C1 segment of cervical spinal cord (tissue), 14 donors: ENCODE measurements at regions not wholly inside any gene's neighbourhood (a gene's known extent, or its start where the extent isn't known, plus 50 kb on each side); places are given as distances from the start of the nearest gene placed in this dataset.
"Not testable (repeated sequence)": the region's sequence is repeated elsewhere in the genome, so short reads cannot be mapped to it uniquely, and the experiment has no call there.

Experiments
- DNase-seq, 14 donors: peaks; one replicate each; lab custom pipeline; 2025; lab: John Stamatoyannopoulos, UW

- no peak for DNase-seq
Measured at GRCh38 chr18:38752430-38752829, 1186.8 kb upstream of the CELF4 start.

DNA sequence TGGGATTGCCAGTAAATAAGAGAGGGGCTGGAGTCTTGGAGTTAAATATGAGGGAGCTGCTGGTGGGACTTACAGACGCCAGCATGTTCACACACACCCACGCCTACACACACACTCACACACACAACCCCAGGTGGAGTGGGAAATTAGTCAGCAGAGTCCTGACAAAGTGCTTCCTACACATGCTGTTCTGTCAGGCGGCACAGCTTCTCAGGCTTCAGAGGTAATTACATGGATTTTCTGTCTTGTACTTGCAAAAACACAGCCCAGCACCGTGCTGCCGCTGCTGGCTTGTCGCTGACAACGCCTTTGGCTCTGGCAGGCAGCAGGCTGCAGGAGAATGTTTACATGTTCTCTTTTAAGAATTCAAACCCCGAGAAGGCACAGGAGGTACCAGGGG, 1186.3 kb upstream of the CELF4 start:
- DNase-seq: peak in 1 of 14 donors; percentile 31

DNA sequence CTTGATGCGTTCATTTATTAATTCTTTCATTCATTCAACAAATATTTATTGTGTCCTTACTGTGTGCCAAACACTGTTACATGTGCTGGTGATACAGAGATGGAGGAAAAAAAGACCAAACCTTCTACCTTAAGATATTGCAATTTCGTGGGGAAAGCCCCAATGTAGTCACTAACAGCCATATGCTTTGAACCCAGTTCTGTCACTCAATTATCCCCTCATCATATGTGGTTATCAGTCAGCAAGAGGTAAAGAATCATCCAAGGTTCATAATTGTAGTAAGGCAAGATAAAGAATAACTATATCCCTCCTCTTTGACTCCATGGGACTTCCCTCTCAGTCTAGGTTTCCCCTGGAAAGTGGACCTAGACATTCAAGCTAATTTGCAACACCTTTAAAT, 1185.6 kb upstream of the CELF4 start:
- DNase-seq: no peak

DNA sequence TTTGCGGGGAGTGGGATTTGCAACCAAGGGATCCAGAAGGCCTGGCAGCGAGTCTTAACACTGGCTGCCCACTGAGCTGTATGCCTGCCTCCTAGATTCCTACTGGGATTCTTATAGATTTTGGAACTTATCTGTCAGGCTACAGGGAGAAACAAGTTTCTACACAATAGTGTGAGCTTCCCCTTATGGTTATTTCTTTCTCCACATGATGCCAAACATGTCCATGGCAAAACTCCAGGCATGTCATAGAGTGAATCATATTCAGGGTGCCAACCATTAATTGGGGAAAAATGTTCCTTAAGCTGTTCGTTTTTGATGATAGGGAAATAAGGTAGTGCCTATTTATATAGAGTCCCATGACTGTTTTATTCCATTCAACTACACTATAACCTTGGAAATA, 1185.2 kb upstream of the CELF4 start:
- no peak for DNase-seq

DNA sequence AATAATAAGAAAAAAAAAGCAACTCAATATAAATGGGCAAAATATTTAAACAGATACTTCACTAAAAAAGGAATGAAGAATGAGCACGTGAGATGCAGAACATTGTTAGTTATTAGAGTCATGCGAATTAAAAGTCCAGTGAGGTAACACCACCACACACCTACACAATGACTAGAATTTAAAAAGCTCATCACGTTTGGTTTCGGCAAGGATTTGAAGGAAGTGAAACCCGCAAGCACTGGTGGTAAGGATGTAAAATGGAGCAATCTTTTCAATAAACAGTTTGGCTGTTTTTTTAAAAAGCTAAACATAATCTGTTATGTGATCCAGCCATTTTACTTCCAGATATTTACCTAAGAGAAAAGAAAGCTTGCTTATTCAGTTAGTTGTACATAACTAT, 1181.6 kb upstream of the CELF4 start:
- no peak for DNase-seq

- DNase-seq: not testable (repeated sequence)
Measured at GRCh38 chr18:38720181-38720580, 1154.6 kb upstream of the CELF4 start.

DNA sequence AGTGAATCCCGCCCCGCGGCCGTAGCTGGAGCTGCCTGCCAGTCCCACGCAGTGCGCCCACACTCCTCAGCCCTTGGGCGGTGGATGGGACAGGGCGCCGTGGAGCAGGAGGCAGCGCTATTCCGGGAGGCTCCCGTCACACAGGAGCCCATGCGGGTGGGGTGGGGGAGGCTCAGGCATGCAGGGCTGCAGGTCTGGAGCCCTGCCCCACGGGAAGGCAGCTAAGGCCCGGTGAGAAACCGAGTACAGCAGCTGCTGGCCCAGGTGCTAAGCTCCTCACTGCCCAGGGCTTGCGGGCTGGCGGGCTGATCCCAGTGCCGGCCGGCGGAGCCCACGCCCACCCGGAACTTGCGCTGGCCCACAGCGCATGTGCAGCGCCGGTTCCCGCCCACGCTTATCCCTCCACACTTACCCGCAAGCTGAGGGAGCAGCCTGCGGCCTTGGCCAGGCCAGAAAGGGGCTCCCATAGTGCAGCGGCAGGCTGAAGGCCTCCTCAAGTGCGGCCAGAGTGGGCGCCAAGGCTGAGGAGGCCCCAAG, 1152.8 kb upstream of the CELF4 start:
- DNase-seq: no peak

- no peak for DNase-seq
Measured at GRCh38 chr18:38709122-38709521, 1143.5 kb upstream of the CELF4 start.

DNA sequence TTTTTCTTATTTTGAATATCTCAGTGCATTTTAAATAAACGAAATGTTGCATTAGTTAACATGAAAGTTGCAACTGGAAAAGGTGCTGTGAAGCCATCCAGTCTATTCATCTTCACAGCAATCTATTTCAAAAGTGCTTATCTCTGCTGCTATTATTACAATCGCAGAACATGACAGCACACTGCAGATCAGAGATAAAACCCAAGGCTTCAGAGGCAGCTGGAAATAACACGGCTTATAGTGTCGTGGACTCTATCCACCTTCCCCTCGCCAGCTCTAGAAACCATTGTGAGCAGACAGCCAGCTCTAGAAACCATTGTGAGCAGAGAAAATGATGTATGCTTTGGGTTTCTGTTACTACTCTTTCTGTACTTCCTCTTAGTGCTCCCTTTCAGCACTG, 1140.8 kb upstream of the CELF4 start:
- no peak for DNase-seq

DNA sequence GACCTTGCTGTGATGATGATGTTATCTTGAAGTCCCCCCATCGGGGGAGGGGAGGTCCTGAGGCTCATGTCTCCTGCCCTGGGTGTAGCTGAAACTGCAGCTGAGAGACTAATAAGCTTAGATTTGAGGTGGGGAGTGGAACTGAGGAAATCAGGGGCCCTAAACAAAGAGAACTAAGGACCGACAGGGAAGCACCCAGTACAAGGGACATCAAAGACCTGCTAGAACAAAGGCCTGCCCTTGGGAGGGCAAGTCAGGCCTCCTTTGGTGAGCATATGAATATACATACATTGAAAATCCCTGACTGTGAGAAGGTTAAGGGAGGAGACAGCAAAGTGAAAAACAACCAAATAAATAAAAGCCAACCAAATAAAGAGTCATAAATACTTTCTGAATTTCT, 1132.5 kb upstream of the CELF4 start:
- no peak for DNase-seq

GRCh38 chr18:38695559-38696280, 1130.1 kb upstream of the CELF4 start:
- no peak for DNase-seq

GRCh38 chr18:38693104-38693503, 1127.5 kb upstream of the CELF4 start:
- no peak for DNase-seq

DNA sequence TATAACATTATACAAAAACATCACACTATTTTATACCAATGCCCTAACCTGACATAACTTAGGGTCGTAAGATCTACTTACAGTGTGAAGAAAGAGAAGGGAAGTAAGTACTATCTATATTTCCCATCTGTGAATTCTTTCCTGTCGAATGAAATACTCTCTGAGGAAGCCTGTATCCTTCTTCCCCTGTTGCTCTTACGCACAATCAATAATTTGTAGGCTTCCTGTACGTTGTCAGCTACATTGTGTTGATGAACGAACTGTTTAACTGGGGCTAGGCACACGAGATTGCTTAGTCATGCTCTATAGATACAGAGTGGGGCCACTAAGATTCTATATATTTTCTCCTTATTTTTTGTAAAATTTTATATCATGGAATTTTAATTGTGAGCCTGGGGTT, 1125.0 kb upstream of the CELF4 start:
- no peak for DNase-seq

DNA sequence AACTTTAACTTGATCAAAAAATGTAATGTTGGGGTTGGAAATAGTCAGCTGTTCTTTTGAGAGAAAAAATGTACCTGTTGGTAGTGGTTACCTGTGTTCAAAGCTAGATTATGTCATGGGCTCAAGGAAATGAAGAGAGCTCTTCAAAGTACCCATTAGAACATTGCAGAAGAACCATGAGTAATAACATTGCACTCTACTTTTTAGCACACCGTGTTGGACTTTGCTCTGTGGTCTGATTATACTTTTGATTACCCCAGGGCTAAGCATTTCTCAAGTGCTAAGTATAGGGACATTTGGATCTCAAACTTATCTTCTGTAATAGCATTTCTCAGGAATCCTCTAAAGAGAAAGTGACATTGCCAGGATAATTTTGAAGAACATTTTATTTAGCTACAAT, 1122.8 kb upstream of the CELF4 start:
- DNase-seq: no peak

- DNase-seq: no peak
Measured at GRCh38 chr18:38670486-38670885, 1104.9 kb upstream of the CELF4 start.

- no peak for DNase-seq
Measured at GRCh38 chr18:38664929-38665328, 1099.3 kb upstream of the CELF4 start.

DNA sequence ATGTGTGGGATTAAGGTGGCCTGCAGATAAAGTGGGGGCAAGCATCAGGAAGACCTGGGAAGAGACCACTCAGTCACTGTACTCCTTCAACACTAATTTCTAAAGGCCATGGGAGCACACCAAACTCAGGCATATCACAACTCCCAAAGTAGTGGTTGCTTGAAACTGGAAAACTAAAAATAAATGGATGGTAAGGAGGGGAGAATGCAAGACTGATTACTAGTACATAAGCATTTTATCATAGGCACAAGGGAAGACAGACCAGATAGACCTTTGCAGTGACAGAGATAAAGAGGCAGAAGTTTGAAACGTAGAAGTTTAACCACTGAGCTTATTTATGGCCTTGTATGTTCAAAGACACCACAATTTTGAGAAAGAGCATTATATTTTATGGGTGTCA, 1098.1 kb upstream of the CELF4 start:
- no peak for DNase-seq

- DNase-seq: no peak
Measured at GRCh38 chr18:38663270-38663669, 1097.7 kb upstream of the CELF4 start.

GRCh38 chr18:38654946-38655345, 1089.3 kb upstream of the CELF4 start:
- DNase-seq: peak in 2 of 14 donors; percentile 18 to 89

DNA sequence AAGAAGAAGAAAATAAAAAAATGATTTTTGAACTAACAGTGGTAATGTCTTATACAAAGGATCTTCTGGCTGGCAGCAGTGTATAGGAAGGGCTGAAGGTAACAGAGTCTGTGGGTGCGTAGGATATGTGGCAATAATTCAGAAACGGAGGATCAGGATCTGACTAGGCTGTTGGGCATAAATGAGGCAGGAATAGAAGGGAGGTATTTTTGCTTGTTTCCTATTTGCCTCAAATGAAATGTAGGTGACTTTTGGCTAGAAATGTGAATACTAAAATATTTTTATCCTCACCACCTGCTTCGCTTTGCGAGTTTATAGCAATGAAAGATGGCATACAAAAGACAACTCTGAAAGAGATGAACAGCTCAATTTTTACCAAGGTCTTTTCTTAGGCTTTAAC, 1086.1 kb upstream of the CELF4 start:
- peak in 1 of 14 donors; percentile 55 for DNase-seq

- no peak for DNase-seq
Measured at GRCh38 chr18:38648179-38648578, 1082.6 kb upstream of the CELF4 start.

- no peak for DNase-seq
Measured at GRCh38 chr18:38646296-38646695, 1080.7 kb upstream of the CELF4 start.

DNA sequence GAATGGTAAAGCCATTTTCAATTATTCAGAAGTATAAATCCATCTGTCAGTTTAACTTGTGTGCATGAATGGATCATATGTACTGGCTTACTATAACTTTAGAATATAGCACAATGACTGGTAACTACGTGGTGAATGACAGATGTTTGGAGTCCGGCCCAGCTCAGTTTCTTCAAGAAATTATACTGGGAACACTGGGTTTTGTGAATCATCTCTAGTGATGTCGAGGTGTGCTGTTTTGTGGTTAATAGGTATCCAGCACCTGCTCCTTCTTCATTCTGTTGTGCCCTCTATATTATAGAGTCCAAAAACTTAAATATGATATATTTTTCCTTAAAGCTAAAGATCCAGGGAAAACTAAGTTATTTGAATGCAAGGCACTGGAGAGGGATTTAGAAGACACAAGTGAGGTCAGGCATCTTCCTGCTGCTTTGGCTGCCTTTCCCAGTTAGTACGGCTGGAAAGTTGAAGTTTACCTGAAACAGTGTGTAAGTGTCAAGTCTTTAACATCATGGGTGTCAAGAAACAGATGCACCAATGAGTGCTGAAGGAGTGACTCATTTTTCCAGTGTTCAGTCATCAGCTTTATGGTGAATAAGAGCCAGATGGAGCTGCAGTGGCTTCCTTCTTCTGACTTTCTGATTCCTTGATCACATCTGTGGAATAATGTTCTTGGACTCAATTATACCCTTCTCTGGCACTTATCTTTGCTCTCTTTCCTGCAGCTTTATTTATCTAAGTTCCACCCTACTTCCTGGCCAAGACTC, 1079.5 kb upstream of the CELF4 start:
- DNase-seq: no peak
